ENCODE measurements at regions not wholly inside any gene's neighbourhood (a gene's known extent, or its start where the extent isn't known, plus 50 kb on each side); places are given as distances from the start of the nearest gene placed in this dataset.

DNA sequence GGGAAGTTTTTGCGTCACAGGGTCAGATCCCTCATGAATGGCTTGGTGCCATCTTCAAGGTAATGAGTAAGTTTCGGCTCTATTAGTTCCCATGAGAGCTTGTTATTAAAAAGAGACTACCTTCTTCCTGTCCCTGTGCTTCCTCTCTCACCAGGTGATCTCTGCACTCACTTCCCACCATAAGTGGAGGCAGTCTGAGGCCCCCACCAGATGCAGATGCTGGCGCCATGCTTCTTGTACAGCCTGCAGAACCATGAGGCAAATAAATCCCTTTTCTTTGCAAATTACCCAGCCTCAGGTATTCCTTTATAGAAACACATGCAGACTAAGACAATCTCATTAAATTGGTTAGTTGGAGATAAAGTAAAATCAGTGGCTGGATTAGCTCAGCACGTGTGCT, 75.6 kb upstream of the RFC3 start:
- H3K36me3 ChIP-seq (ENCODE audit: insufficient read depth, low read length), result no peaks in the 10 kb centered on the region
- Mint-ChIP-seq H3K27me3 (ENCODE audit: low read depth, unreplicated experiment) (peaks cover 3% of the 10 kb centered on the region), H3K36me3 (ENCODE audit: low read depth, unreplicated experiment) (no peaks in the 10 kb centered on the region), H3K9me3 (ENCODE audit: unreplicated experiment) (peaks cover 4% of the 10 kb centered on the region), H3K27ac (ENCODE audit: unreplicated experiment) (no peak overlapping the region), H3K4me3 (ENCODE audit: unreplicated experiment) (no peak overlapping the region), H3K4me1 (ENCODE audit: low read depth, unreplicated experiment) (no peaks in the 10 kb centered on the region)
- no peak overlapping the region for H3K4me3 ChIP-seq (ENCODE audit: insufficient read depth, low read depth, low read length)
- DNase-seq (ENCODE audit: low read depth) (no peak), FAIRE-seq (no peak)
- no peaks in the 10 kb centered on the region for H3K27me3 ChIP-seq (ENCODE audit: insufficient read depth, low read length)
- no peaks in the 10 kb centered on the region for H3K9me3 ChIP-seq (ENCODE audit: insufficient read depth, low read depth, low read length)
- H3K4me1 ChIP-seq (ENCODE audit: insufficient read depth, low read length), result peaks cover 6% of the 10 kb centered on the region
- no peak overlapping the region for H2AFZ ChIP-seq (ENCODE audit: low read depth, low read length)
- TF ChIP-seq CTCF (IDR thresholded peaks at IDR 0.05; ENCODE audit: insufficient read depth, low read depth, low read length), result no peak
- no peak overlapping the region for H3K27ac ChIP-seq (ENCODE audit: low read depth, low read length)
- H3K4me2 ChIP-seq (ENCODE audit: low read length), result no peak overlapping the region
- no peak overlapping the region for H3K9ac ChIP-seq (ENCODE audit: low read length)
- H3K79me2 ChIP-seq (ENCODE audit: insufficient read depth, low read length), result no peaks in the 10 kb centered on the region
- H4K20me1 ChIP-seq (ENCODE audit: insufficient read depth, low read length), result no peaks in the 10 kb centered on the region

GRCh38 chr13:33743438-33744368, 74.2 kb upstream of the RFC3 start:
- H4K20me1 ChIP-seq (ENCODE audit: insufficient read depth, low read length), result no peaks in the 10 kb centered on the region
- peaks cover 7% of the 10 kb centered on the region for H3K9me3 ChIP-seq (ENCODE audit: insufficient read depth, low read depth, low read length)
- H3K4me3 Mint-ChIP-seq (ENCODE audit: unreplicated experiment), result no peak overlapping the region
- peaks cover 4% of the 10 kb centered on the region for H3K9me3 Mint-ChIP-seq (ENCODE audit: unreplicated experiment)
- H3K9ac ChIP-seq (ENCODE audit: low read length), result no peak overlapping the region
- no peak for DNase-seq (ENCODE audit: low read depth)
- FAIRE-seq, result no peak
- H3K4me2 ChIP-seq (ENCODE audit: low read length), result no peak overlapping the region
- no peaks in the 10 kb centered on the region for H3K27me3 ChIP-seq (ENCODE audit: insufficient read depth, low read length)
- H3K4me1 ChIP-seq (ENCODE audit: insufficient read depth, low read length), result peaks cover 6% of the 10 kb centered on the region
- H3K36me3 Mint-ChIP-seq (ENCODE audit: low read depth, unreplicated experiment), result no peaks in the 10 kb centered on the region
- H3K27me3 Mint-ChIP-seq (ENCODE audit: low read depth, unreplicated experiment), result no peaks in the 10 kb centered on the region
- no peak overlapping the region for H3K27ac ChIP-seq (ENCODE audit: low read depth, low read length)
- no peak overlapping the region for H2AFZ ChIP-seq (ENCODE audit: low read depth, low read length)
- no peak for TF ChIP-seq CTCF (IDR thresholded peaks at IDR 0.05; ENCODE audit: insufficient read depth, low read depth, low read length)
- TF ChIP-seq EZH2 (IDR thresholded peaks at IDR 0.05; ENCODE audit: insufficient read depth, low read length), result no peak
- no peak overlapping the region for H3K4me3 ChIP-seq (ENCODE audit: insufficient read depth, low read depth, low read length)
- H3K36me3 ChIP-seq (ENCODE audit: insufficient read depth, low read length), result no peaks in the 10 kb centered on the region
- no peaks in the 10 kb centered on the region for H3K4me1 Mint-ChIP-seq (ENCODE audit: low read depth, unreplicated experiment)
- H3K27ac Mint-ChIP-seq (ENCODE audit: unreplicated experiment), result no peak overlapping the region
- no peaks in the 10 kb centered on the region for H3K79me2 ChIP-seq (ENCODE audit: insufficient read depth, low read length)
